Colonic mucosa (tissue), 4 donors: ENCODE measurements at regions not wholly inside any gene's neighbourhood (a gene's known extent, or its start where the extent isn't known, plus 50 kb on each side); places are given as distances from the start of the nearest gene placed in this dataset.
"Not testable (repeated sequence)": the region's sequence is repeated elsewhere in the genome, so short reads cannot be mapped to it uniquely, and the experiment has no call there.

Source experiments
- DNase-seq: peaks from one replicate; pipeline ENCODE4 v3.0.0-alpha.2; 2020
- H3K27ac ChIP-seq: fragments of 200-600 bp; one replicate; pipeline ENCODE4 v1.8.0; 2021
- H3K27me3 ChIP-seq: fragments of 200-600 bp; one replicate; pipeline ENCODE4 v1.8.0; 2021
- H3K36me3 ChIP-seq: fragments of 200-600 bp; one replicate; pipeline ENCODE4 v1.8.0; 2021
- H3K4me1 ChIP-seq: fragments of 200-600 bp; one replicate; pipeline ENCODE4 v1.8.0; 2021; ENCODE audit warnings: mild to moderate bottlenecking
- H3K4me3 ChIP-seq: fragments of 200-600 bp; one replicate; pipeline ENCODE4 v1.8.0; 2021
- H3K9ac ChIP-seq, 2 donors: one replicate each; pipeline ENCODE4 v1.7.0; 2013; ENCODE audit warnings: control low read depth in 2 of 2, low read depth in 2 of 2, low read length in 2 of 2
- H3K9me3 ChIP-seq: fragments of 200-600 bp; one replicate; pipeline ENCODE4 v1.8.0; 2021
- CTCF ChIP-seq: fragments of 200-600 bp; IDR thresholded peaks from one replicate; pipeline ENCODE4 v1.8.0; 2022; ENCODE audit warnings: antibody characterized with exemption, mild to moderate bottlenecking
- intact Hi-C: fragments of 100-400 bp; cut with DNase I; formaldehyde crosslinking; loops from one replicate; pipeline ENCODE4 v1.14.1; 2022
- donor health status: healthy.
- donor health status: DM: no; HTN: no; CAD: no.
- donor health status: DM: no; HTN: no; CAD: no.

GRCh38 chrX:38959736-38960135 lies 158.5 kb downstream of the MID1IP1 start:
- Histone ChIP-seq H3K4me3 (no peak overlapping the region), H3K4me1 (no peaks in the 10 kb centered on the region), H3K27me3 (no peaks in the 10 kb centered on the region), H3K9me3 (no peaks in the 10 kb centered on the region), H3K9ac (no peak overlapping the region), H3K36me3 (no peaks in the 10 kb centered on the region), H3K27ac (no peak overlapping the region)
- TF ChIP-seq CTCF = no peak
- DNase-seq = no peak
- intact Hi-C loops = no loop called here

GRCh38 chrX:38960137-38960536 lies 158.9 kb downstream of the MID1IP1 start:
- no peak for DNase-seq
- no peak for TF ChIP-seq CTCF
- no peak overlapping the region for H3K27ac ChIP-seq

GRCh38 chrX:38961936-38962335 lies 160.7 kb downstream of the MID1IP1 start:
- intact Hi-C loops = no loop called here
- Histone ChIP-seq H3K27ac (no peak overlapping the region), H3K9ac (no peak overlapping the region), H3K4me3 (no peak overlapping the region), H3K4me1 (no peaks in the 10 kb centered on the region), H3K36me3 (no peaks in the 10 kb centered on the region), H3K27me3 (no peaks in the 10 kb centered on the region), H3K9me3 (no peaks in the 10 kb centered on the region)
- DNase-seq = no peak
- no peak for TF ChIP-seq CTCF

More at GRCh38 chrX:38960137-38960536, 158.9 kb downstream of the MID1IP1 start:
- no peak overlapping the region for H3K4me3 ChIP-seq
- intact Hi-C loops = no loop called here
- H3K27me3 ChIP-seq = no peaks in the 10 kb centered on the region
- no peaks in the 10 kb centered on the region for H3K36me3 ChIP-seq
- H3K9me3 ChIP-seq = no peaks in the 10 kb centered on the region
- no peaks in the 10 kb centered on the region for H3K4me1 ChIP-seq
- H3K9ac ChIP-seq = no peak overlapping the region

GRCh38 chrX:38963244-38963643 lies 162.0 kb downstream of the MID1IP1 start:
- H3K27me3 ChIP-seq, intact Hi-C loops, H3K4me1 ChIP-seq, H3K9ac ChIP-seq, H3K36me3 ChIP-seq, H3K9me3 ChIP-seq, H3K4me3 ChIP-seq, H3K27ac ChIP-seq, DNase-seq: not testable (repeated sequence)

DNA sequence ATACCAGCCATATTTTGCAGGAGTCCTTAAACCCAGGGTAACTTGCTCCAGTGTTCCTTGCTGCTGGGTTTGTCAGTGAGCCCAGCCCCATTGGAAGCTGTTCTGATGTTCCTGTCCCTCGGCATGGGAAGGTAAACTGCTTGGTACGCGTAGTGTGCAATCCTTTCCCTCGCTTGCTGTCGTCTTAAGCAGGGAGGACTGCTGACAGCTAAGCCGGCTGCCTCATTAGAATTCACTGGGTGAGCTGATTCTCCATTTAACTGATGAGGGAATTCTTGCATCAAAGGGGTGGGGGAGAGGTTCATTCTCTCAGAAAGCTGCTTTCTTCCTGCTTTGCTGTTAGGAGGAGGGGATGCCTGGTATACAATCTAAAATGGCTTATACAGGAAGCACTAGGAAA lies 164.6 kb downstream of the MID1IP1 start:
- Histone ChIP-seq H3K4me1 (no peaks in the 10 kb centered on the region), H3K9me3 (no peaks in the 10 kb centered on the region), H3K9ac (no peak overlapping the region), H3K36me3 (no peaks in the 10 kb centered on the region), H3K27me3 (no peaks in the 10 kb centered on the region), H3K4me3 (no peak overlapping the region), H3K27ac (no peak overlapping the region)
- no peak for DNase-seq
- intact Hi-C loops = no loop called here
- no peak for TF ChIP-seq CTCF

GRCh38 chrX:38968344-38969216 lies 167.3 kb downstream of the MID1IP1 start:
- Histone ChIP-seq H3K36me3 (no peaks in the 10 kb centered on the region), H3K9me3 (no peaks in the 10 kb centered on the region), H3K27me3 (no peaks in the 10 kb centered on the region), H3K27ac (no peak overlapping the region), H3K4me1 (no peaks in the 10 kb centered on the region), H3K4me3 (no peak overlapping the region), H3K9ac (no peak overlapping the region)
- TF ChIP-seq CTCF = no peak
- DNase-seq = no peak
- intact Hi-C loops = no loop called here
